ENCODE measurements at regions not wholly inside any gene's neighbourhood (a gene's known extent, or its start where the extent isn't known, plus 50 kb on each side); places are given as distances from the start of the nearest gene placed in this dataset.
"Not testable (repeated sequence)": the region's sequence is repeated elsewhere in the genome, so short reads cannot be mapped to it uniquely, and the experiment has no call there.

- DNase-seq, result no peak
Observed at GRCh38 chr7:92913849-92914248, 77.5 kb upstream of the CDK6 start.

- no peak for DNase-seq
Observed at GRCh38 chr7:92910976-92911375, 74.6 kb upstream of the CDK6 start.

- DNase-seq, result no peak
Observed at GRCh38 chr7:92909686-92910475, 73.5 kb upstream of the CDK6 start.

- DNase-seq, result no peak
Observed at GRCh38 chr7:92904244-92905131, 68.1 kb upstream of the CDK6 start.

GRCh38 chr7:92898798-92899197 is 62.4 kb upstream of the CDK6 start:
- no peak for DNase-seq

- not testable (repeated sequence) for DNase-seq
Observed at GRCh38 chr7:92894857-92895256, 58.5 kb upstream of the CDK6 start.

GRCh38 chr7:92889081-92889480 is 52.7 kb upstream of the CDK6 start:
- no peak for DNase-seq
